OCI-LY3 (cell line): ENCODE measurements at regions not wholly inside any gene's neighbourhood (a gene's known extent, or its start where the extent isn't known, plus 50 kb on each side); places are given as distances from the start of the nearest gene placed in this dataset.

ENCODE experiments used
- CTCF ChIP-seq: fragments of 200-600, 300-600 bp; sonication (generic); IDR thresholded peaks from 2 replicates; pipeline ENCODE4 v1.5.1; 2014; ENCODE audit warnings: antibody characterized with exemption, low read length, low read depth
- EZH2phosphoT487 ChIP-seq: fragments of 200-600 bp; shearing (Covaris generic); IDR thresholded peaks from 2 replicates; pipeline ENCODE4 v1.6.1; 2018; ENCODE audit warnings: antibody characterized with exemption, mixed run types, low read depth

- TF ChIP-seq CTCF (no peak), EZH2phosphoT487 (no peak)
Observed at GRCh38 chr16:59042301-59042700, 308.2 kb upstream of the GOT2 start.
